Breast epithelium (tissue), 3 donors: ENCODE measurements at regions not wholly inside any gene's neighbourhood (a gene's known extent, or its start where the extent isn't known, plus 50 kb on each side); places are given as distances from the start of the nearest gene placed in this dataset.

ENCODE experiments used
- POLR2A ChIP-seq: fragments of 450-650 bp; IDR thresholded peaks from one replicate; pipeline ENCODE4 v1.6.1; 2016; ENCODE audit warnings: antibody characterized with exemption, mild to moderate bottlenecking, moderate library complexity
- POLR2AphosphoS5 ChIP-seq, 3 donors: sonication (generic); formaldehyde crosslinking; IDR thresholded peaks; one replicate each; pipeline ENCODE4 v1.6.1; 2017; ENCODE audit warnings: antibody characterized with exemption in 3 of 3
- TF ChIP-seq, protein P1 (sequence below), 3 donors: fragments of 450-650 bp; IDR thresholded peaks; one replicate each; pipeline ENCODE4 v1.5.1; 2016 to 2017; ENCODE audit warnings: antibody characterized with exemption in 3 of 3, mild to moderate bottlenecking in 3 of 3, moderate library complexity in 3 of 3

GRCh38 chr2:6441800-6442199 lies 423.9 kb downstream of the CMPK2 start:
- TF ChIP-seq, protein P1, sequence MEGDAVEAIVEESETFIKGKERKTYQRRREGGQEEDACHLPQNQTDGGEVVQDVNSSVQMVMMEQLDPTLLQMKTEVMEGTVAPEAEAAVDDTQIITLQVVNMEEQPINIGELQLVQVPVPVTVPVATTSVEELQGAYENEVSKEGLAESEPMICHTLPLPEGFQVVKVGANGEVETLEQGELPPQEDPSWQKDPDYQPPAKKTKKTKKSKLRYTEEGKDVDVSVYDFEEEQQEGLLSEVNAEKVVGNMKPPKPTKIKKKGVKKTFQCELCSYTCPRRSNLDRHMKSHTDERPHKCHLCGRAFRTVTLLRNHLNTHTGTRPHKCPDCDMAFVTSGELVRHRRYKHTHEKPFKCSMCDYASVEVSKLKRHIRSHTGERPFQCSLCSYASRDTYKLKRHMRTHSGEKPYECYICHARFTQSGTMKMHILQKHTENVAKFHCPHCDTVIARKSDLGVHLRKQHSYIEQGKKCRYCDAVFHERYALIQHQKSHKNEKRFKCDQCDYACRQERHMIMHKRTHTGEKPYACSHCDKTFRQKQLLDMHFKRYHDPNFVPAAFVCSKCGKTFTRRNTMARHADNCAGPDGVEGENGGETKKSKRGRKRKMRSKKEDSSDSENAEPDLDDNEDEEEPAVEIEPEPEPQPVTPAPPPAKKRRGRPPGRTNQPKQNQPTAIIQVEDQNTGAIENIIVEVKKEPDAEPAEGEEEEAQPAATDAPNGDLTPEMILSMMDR (IDR thresholded peaks at IDR 0.05) = no peak
- TF ChIP-seq POLR2AphosphoS5 (IDR thresholded peaks at IDR 0.05) = no peak
- TF ChIP-seq POLR2A = no peak
